NOMO-1 treated with DMSO at 0.1 percent for 48 hours (cell line): ENCODE measurements at regions not wholly inside any gene's neighbourhood (a gene's known extent, or its start where the extent isn't known, plus 50 kb on each side); places are given as distances from the start of the nearest gene placed in this dataset.
A peak's percentile ranks its signal among the peaks of the same experiment; 100 is the strongest.
"Not testable (repeated sequence)": the region's sequence is repeated elsewhere in the genome, so short reads cannot be mapped to it uniquely, and the experiment has no call there.

Experiments
- DNase-seq: peaks from one replicate; lab custom pipeline; 2025; ENCODE audit not compliant: unreplicated experiment; lab: John Stamatoyannopoulos, UW

DNA sequence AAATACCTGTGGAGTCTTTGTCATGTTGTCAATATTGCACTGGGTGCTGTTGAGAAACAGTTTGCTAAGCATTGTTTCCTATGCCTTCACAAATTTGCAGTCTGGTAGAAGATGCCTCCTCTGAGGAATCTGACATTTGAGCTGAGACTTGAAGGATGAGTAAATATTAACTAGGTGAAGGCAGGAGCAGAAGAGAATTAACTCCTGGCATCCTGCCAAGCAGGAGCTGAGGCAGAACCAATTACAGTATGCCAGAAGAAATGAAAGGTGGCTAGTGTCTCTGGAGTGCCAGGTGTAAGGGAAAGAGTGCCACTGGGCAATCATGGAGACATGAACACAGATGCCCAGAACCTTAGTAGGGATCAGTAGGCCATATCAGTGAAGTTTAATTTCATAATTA, 1778.2 kb upstream of the PCDH10 start:
- no peak for DNase-seq

DNA sequence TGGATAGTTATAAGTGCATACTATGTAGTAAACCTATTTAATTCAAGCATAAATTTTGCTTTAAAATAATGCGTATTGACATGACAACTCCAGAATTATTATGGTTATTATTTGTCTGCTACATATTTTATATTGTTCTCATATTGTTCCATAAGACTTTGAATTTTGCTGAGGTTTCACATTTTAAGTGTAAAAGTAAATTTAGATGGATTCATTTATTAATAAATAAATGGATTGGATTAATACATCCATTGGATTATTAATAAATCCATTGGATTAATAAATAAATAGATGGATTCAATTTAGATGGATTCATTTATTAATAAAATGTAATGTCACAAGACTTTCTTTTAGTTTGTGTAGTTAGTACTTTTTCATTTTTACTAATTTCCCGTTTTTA, 1768.0 kb upstream of the PCDH10 start:
- DNase-seq: no peak

- DNase-seq: no peak
Observed at GRCh38 chr4:131382839-131383238, 1766.3 kb upstream of the PCDH10 start.

DNA sequence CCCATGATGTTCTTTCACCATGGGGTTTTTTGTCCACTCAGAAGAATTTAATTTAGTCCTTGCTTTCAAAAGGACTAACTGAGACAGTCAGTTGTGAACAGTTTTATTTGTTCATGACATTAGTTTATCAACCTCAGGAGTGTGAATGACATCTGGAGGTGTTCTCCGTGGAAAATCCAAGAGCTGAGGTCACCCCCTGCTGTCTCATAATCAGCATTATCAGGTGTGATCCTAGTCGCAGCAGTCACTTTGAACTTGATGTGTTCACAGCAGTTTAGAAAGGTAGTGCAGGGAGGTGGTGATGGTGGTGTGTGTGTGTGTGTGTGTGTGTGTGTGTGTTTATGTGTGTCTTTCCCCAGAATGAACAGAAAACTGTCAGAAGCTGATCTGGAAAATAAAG, 1760.8 kb upstream of the PCDH10 start:
- DNase-seq: no peak

GRCh38 chr4:131408102-131408501, 1741.0 kb upstream of the PCDH10 start:
- DNase-seq: no peak

DNA sequence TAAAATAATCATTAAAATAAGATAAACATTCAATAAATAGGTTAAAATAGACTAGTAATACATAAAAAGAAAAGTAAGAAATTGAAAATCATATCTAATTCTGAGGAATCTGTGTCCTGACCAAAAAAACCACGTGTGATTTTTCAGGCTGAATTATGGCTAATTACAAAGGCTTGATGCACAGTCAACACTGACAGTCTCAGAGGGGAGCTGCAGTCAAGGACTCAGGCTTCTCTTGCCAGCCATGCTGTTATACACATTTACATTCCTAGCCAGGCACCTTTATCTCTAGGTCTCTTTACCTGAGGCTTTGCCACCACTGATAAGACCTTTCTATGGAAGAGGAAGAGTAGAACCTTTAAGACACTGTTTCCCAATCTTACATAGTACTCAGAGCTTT, 1737.7 kb upstream of the PCDH10 start:
- no peak for DNase-seq

DNA sequence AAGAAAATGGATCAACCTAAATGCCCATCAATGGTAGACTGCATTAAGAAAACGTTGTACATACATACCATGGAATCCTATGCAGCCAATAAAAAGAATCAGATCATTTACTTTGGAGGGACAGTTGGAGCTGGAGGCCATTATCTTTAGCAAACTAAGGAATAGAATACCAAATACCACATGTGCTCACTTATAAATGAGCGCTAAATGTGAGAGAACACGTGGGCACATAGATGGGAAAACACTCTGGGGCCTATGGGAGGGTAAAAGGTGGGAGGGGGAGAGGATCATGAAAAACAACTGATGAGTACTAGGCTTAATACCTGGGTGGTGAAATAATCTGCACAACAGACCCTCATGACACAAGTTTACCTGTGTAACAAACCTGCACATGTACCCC, 1729.9 kb upstream of the PCDH10 start:
- DNase-seq: no peak

DNA sequence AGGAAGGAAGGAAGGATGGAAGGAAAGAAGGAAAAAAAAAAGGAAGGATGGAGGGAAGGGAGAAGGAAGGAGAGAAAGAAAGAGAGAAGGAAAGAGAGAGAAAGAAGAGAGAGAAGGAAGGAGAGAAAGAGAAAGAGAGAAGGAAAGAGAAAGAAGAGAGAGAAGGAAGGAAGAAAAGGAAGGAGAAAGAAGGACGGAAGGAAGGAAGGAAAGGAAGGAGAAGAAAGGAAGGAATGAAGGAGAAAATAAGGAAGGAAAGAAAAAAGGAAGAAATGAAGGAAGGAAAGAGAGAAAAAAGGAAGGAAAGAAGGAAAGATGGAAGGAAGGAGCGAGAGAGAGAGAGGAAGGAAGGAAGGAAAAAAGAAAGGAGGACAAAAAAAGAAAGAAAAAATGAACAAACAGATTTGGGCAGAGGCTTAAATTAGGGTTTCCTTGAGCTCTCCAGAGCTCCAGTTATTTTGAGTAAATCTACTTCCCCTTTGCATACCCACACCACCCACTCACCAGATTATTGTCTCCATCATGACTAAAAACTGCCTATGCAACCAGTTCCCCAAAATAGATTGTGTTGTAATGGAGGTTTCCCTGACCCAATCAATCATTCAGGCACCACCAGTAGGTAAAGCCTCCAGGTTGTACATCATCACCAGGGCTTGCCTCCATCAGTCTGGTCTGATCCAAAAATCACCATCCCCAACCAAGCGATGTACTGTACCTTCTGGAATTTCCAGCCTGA, 1722.9 kb upstream of the PCDH10 start:
- DNase-seq: peak; percentile 47

DNA sequence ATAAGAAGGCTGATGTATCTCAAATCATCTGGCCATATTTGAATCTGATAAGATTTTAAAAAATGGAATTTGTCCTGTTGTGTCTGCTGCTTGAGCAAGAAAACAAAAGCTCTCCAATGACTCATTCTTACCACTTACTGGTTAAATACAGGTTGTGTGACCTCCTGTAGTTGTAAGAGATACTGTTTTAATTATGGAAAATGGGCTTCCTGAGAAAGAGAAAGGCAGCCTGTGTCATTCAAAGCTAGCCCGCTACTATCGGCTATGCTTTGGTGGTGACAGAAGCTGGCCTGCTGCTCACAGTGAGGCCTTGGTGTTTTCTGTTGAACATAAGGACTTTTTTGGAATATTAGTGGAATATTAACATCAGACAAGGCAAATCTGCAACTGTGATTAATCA, 1722.1 kb upstream of the PCDH10 start:
- DNase-seq: no peak

- DNase-seq: no peak
Observed at GRCh38 chr4:131430302-131430701, 1718.8 kb upstream of the PCDH10 start.

GRCh38 chr4:131441004-131441688, 1707.9 kb upstream of the PCDH10 start:
- no peak for DNase-seq

DNA sequence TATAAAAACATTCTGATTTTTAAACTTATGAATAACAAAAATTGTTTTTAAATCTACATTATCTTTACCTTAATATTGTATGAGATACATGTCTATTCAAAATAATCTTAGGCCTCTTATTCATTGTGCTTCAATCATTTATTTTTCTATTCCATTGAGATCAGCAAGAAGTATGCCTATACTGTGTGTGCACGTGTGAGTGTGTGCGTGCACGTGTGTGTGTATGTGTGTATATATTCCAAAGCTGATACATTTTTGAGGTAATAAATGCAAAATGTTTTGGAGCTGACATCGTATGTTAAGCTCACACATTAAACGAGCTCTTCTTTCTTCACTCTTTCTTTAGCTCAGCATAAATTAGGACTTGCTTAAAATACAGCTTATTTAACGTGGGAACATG, 1701.2 kb upstream of the PCDH10 start:
- no peak for DNase-seq

- no peak for DNase-seq
Observed at GRCh38 chr4:131450572-131451209, 1698.4 kb upstream of the PCDH10 start.

DNA sequence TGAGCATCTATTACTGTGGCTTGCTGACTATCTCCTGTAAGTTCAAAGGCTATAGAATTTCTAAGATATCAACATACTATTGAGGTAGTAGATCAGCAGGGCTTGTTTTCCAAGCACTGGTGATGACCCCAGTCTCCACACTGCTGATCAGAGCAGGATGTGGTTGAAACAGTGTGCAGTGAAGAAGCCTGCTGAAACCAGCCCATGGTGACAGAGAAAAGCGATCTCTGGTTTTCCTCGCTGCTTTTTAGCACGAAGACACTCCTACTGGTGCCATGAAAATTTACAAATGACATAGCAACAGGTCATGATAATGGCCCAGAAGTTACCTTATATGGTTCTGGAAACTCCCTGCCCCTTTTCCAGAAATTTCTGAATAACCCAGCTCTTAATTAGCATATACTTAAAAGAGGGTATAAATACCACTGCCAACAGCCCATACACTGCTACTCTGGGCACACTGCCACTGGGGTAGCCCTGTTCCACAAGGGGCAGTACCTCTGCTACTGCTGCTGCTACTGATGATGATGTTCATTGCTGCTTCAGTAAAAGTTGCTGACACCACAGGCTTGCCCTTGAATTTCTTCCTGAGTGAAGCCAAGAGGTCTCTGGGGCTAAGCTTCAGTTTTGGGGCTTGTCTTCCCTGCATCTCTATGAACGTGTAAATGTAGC, 1689.5 kb upstream of the PCDH10 start:
- no peak for DNase-seq

DNA sequence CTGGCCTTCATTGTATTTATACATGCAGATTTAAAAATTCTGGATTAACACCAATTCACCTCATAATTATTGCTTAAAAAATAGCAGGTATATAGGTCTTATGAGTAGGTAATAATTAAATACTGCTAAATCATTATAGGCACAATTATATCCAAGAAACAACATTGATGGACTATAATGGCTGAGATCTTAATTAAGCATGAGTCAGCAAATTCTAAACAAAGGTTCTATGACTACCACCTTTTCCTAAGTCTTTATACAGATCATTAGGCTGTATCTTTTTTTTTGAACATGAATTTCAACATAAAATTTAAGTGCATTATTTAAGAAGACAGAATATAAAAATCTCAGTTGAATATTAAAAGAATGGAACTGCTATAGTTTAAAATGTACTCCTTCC, 1678.7 kb upstream of the PCDH10 start:
- no peak for DNase-seq

DNA sequence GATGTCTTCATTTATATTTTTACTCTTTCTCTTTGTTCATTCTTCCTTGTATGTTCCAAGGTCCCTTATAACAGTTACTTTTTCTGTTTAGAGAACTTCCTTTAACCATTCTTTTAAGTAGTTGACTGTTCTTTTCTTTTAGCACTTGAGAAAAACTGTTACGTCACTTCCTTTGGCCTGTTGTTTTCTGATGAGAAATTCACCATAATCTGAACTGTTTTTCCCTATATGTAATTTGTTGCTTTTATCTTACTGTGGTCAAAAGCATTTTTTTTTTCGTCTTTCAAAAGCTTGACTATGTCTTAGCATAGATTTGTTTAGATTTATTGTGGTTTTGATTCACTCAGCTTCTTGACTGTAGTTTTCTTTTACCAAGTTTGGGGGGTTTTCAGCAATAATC, 1660.3 kb upstream of the PCDH10 start:
- no peak for DNase-seq

DNA sequence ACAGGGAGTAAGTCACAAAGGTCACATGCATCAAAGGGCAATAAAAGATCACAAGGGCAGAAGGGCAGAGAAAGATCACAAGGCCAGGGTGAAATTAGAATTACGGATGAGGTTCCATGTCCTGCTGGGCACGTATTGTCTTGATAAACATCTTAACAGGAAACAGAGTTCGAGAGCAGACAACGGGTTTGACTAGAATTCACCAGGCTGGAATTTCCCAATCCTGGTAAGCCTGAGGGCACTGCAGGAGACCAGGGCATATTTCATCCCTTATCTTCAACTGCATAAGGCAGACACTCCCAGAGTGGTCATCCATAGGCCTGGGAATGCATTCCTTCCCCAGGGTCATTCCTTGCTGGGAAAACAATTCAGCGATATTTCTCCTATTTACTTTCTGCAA, 1652.9 kb upstream of the PCDH10 start:
- not testable (repeated sequence) for DNase-seq

DNA sequence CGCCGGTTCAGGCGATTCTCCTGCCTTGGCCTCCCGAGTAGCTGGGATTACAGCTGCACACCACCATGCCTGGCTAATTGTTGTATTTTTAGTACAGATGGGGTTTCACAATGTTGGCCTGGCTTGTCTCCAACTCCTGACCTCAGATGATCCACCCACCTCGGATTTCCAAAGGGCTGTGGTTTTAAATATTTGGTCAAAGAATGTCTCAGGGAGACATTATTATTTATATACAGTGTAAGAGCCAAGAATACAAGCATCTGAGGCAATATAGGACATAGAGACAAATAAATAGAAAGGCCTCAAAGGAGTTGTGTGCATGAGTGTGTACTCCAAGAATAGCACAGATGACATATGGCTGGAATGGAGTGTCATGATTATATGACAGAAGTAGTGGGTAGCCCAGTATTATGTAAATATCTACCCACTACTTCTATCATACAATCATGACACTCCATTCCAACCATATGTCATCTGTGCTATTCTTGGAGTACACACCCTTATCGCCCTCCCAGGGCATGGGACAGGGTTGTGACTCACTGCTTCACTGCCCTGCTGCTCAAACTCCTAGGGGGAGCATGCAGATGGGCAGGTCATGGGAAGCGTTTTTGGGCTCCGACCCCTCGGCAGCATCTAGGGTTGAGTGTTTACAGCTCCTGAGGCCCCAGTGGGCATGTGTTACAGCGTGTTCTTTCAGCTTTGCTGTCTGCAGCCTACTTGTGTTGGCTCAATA, 1649.8 kb upstream of the PCDH10 start:
- DNase-seq: no peak

GRCh38 chr4:131509521-131509920, 1639.6 kb upstream of the PCDH10 start:
- no peak for DNase-seq

- DNase-seq: no peak
Observed at GRCh38 chr4:131526686-131527085, 1622.4 kb upstream of the PCDH10 start.

- DNase-seq: no peak
Observed at GRCh38 chr4:131531087-131531486, 1618.0 kb upstream of the PCDH10 start.
